Type B pancreatic cell (in vitro differentiated cells): ENCODE measurements at regions not wholly inside any gene's neighbourhood (a gene's known extent, or its start where the extent isn't known, plus 50 kb on each side); places are given as distances from the start of the nearest gene placed in this dataset.
A peak's percentile ranks its signal among the peaks of the same experiment; 100 is the strongest.

Source experiments
- DNase-seq: peaks from one replicate; pipeline ENCODE4 v3.0.0; 2021; ENCODE audit warnings: mixed read lengths; ENCODE audit not compliant: unreplicated experiment; ENCODE audit errors: extremely low spot score
- H3K27ac Mint-ChIP-seq: 2 replicates; pipeline ENCODE4 v1.8.0; 2021; ENCODE audit warnings: mild to moderate bottlenecking, mixed read lengths
- H3K27me3 Mint-ChIP-seq: 2 replicates; pipeline ENCODE4 v1.8.0; 2021; ENCODE audit warnings: mixed read lengths
- H3K36me3 Mint-ChIP-seq: 2 replicates; pipeline ENCODE4 v1.8.0; 2021; ENCODE audit warnings: mixed read lengths
- H3K4me1 Mint-ChIP-seq: one replicate; pipeline ENCODE4 v1.8.0; 2021; ENCODE audit warnings: mixed read lengths; ENCODE audit not compliant: unreplicated experiment
- H3K4me3 Mint-ChIP-seq: 2 replicates; pipeline ENCODE4 v1.8.0; 2021; ENCODE audit warnings: mild to moderate bottlenecking, mixed read lengths
- H3K9me3 Mint-ChIP-seq: 2 replicates; pipeline ENCODE4 v1.8.0; 2021; ENCODE audit warnings: mixed read lengths
- TF ChIP-seq, protein P1 (sequence below): fragments of 200-600 bp; sonication (generic); conservative IDR thresholded peaks from 2 replicates; pipeline ENCODE4 v1.5.0; 2021; ENCODE audit warnings: antibody characterized with exemption, mild to moderate bottlenecking

DNA sequence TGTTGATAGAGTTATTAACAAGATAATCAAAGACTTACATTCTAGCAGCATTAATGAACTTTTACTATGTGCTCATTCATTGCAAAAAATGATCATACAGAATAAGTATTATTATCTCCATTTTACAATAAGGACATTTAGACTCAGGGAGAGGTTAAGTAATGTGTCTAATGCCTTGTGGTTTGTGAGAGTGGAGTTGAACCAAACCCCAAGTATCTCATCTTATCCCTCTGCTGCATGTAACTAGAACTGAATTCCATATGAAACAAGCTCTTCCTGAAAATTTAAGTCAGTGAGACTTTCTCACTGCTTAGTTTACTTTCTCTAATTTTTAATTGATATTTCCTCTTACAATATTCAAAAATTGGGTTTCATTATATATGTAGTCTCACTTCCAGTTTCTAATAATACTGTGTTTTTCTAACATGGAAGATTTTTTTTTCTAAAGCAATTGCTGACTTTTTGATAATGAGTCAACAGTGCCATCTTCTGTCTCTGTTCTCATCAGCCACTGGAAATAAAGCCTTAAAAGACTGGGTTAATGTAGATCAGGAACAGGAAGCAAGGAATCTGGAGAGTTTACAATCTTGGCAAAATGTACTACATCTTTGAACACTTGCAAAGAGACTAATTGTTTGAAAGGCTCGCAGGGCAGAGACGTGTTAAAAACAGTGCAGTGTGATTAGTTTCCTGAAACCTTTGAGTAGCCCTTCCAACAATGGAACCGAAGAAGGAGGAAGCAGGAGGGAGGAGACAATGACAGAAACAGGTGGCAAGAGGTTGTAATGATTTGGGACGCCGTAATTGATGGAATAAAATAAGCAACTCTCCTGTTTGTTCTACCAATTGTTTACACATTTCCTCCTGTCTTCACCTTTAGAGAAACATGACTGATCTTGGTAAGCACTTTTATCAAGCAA lies 567.6 kb downstream of the MRPL39 start:
- Mint-ChIP-seq H3K27ac (no peak overlapping the region), H3K4me1 (no peaks in the 10 kb centered on the region), H3K9me3 (no peaks in the 10 kb centered on the region), H3K27me3 (no peaks in the 10 kb centered on the region), H3K4me3 (peak overlapping the region; percentile 35), H3K36me3 (no peaks in the 10 kb centered on the region)
- TF ChIP-seq, protein P1, sequence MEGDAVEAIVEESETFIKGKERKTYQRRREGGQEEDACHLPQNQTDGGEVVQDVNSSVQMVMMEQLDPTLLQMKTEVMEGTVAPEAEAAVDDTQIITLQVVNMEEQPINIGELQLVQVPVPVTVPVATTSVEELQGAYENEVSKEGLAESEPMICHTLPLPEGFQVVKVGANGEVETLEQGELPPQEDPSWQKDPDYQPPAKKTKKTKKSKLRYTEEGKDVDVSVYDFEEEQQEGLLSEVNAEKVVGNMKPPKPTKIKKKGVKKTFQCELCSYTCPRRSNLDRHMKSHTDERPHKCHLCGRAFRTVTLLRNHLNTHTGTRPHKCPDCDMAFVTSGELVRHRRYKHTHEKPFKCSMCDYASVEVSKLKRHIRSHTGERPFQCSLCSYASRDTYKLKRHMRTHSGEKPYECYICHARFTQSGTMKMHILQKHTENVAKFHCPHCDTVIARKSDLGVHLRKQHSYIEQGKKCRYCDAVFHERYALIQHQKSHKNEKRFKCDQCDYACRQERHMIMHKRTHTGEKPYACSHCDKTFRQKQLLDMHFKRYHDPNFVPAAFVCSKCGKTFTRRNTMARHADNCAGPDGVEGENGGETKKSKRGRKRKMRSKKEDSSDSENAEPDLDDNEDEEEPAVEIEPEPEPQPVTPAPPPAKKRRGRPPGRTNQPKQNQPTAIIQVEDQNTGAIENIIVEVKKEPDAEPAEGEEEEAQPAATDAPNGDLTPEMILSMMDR = peak; percentile 60
- DNase-seq = no peak

DNA sequence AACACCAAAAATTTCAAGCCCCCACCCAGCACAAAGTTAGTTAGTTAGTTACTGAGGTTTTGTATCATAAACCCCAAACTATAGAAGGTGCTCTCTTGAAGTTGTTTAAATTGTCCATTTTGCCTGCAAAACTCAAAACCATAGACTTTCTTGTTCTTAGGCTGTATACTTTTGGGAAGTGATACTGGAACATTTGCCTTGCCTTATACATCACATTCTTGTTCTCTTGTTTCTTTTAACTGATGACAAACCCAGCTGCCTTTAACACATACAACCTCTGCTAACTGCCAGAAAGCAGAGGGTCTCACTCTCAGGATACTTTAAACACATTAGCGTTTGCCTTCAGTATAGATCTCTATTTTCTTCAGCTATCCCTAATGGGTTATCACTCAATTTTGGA lies 570.5 kb downstream of the MRPL39 start:
- H3K4me1 Mint-ChIP-seq = no peaks in the 10 kb centered on the region
- H3K27ac Mint-ChIP-seq = no peak overlapping the region
- no peak for DNase-seq
- H3K27me3 Mint-ChIP-seq = no peaks in the 10 kb centered on the region
- H3K9me3 Mint-ChIP-seq = no peaks in the 10 kb centered on the region
- H3K36me3 Mint-ChIP-seq = no peaks in the 10 kb centered on the region
- H3K4me3 Mint-ChIP-seq = no peak overlapping the region
- TF ChIP-seq, protein P1 = no peak

DNA sequence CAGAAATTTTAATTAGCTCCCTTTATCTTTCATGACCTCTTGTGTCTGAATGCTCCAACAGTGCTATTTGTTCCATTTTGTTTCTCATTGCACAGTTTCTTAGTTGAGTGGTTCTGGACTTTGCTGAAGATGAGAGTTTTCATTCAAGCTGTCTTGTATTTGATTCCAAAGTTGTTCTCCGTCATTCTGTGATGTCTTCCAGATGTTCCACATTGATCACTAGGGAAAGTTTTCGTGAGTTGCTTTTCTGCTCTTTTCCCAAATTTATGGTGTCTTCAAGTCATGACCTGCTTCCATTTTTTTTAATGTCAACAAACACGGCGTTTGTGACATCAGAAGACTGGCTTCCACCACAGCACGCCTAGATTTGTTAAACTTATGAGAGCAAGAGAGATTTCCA lies 575.5 kb downstream of the MRPL39 start:
- Mint-ChIP-seq H3K4me3 (no peak overlapping the region), H3K27me3 (no peaks in the 10 kb centered on the region), H3K9me3 (no peaks in the 10 kb centered on the region), H3K36me3 (no peaks in the 10 kb centered on the region), H3K4me1 (no peaks in the 10 kb centered on the region), H3K27ac (no peak overlapping the region)
- DNase-seq = no peak
- TF ChIP-seq, protein P1 = no peak

DNA sequence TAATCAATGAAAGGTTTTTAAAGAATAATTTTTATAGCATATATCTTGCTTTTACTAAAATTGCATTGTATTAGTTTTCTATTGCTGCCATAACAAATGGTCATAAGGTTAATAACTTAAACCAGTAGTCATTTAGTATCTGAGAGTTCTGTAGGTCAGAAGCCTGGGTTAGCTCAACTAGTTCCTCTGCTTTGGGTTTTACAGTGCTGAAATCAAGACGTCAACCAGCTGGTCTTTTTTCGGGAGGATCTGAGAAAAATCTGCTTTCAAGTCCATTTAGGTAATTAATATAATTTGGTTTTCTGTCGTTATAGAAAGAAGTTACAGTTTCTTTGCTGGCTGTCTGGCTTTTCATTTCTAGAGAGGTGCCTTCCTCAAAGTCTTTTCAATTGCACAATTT lies 577.7 kb downstream of the MRPL39 start:
- Mint-ChIP-seq H3K4me1 (no peaks in the 10 kb centered on the region), H3K27me3 (no peaks in the 10 kb centered on the region), H3K9me3 (no peaks in the 10 kb centered on the region), H3K36me3 (no peaks in the 10 kb centered on the region), H3K27ac (no peak overlapping the region), H3K4me3 (no peak overlapping the region)
- TF ChIP-seq, protein P1 = no peak
- no peak for DNase-seq

DNA sequence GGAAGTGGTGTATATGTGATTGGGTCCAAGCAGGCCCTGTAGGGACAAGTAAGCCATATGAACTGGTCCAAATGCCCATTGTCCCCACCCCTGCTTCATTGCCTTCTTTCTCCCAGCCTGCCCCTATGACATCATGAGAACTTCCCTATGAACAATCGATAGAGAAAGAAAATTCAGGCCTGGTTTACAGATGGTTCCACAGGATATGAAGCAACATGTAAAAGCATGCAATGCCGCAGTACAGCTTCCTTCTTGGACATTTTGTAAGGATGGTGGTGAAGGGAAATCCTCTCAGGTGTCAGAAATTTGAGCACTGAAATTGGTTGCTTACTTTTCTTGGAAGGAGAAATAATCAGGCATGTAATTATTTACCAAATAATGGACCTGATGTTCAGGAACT lies 581.7 kb downstream of the MRPL39 start:
- TF ChIP-seq, protein P1 = no peak
- H3K4me3 Mint-ChIP-seq = no peak overlapping the region
- no peaks in the 10 kb centered on the region for H3K9me3 Mint-ChIP-seq
- no peak overlapping the region for H3K27ac Mint-ChIP-seq
- no peaks in the 10 kb centered on the region for H3K4me1 Mint-ChIP-seq
- no peaks in the 10 kb centered on the region for H3K36me3 Mint-ChIP-seq
- DNase-seq = no peak
- H3K27me3 Mint-ChIP-seq = no peaks in the 10 kb centered on the region
